OCI-LY1 (cell line): ENCODE measurements at regions not wholly inside any gene's neighbourhood (a gene's known extent, or its start where the extent isn't known, plus 50 kb on each side); places are given as distances from the start of the nearest gene placed in this dataset.

Source experiments
- H2AFZ ChIP-seq: fragments of 200-600 bp; sonication (generic), shearing (Covaris generic); 2 replicates; pipeline ENCODE4 v1.6.0; 2014; ENCODE audit warnings: antibody characterized with exemption, mild to moderate bottlenecking, low read length
- H3F3A ChIP-seq: fragments of 200-600 bp; sonication (generic), shearing (Covaris generic); 2 replicates; pipeline ENCODE4 v1.6.0; 2014; ENCODE audit warnings: mild to moderate bottlenecking, antibody characterized with exemption, low read length, moderate library complexity; ENCODE audit not compliant: insufficient read depth
- H3K27ac ChIP-seq: fragments of 200-600 bp; sonication (generic); 2 replicates; pipeline ENCODE4 v1.5.1; 2014; ENCODE audit warnings: low read length, mixed run types, mild to moderate bottlenecking, low read depth; ENCODE audit not compliant: poor library complexity, severe bottlenecking
- H3K27me3 ChIP-seq: fragments of 200-600 bp; sonication (generic); 2 replicates; pipeline ENCODE4 v1.6.0; 2014; ENCODE audit warnings: antibody characterized with exemption, mild to moderate bottlenecking, low read length, moderate library complexity; ENCODE audit not compliant: insufficient read depth
- H3K36me3 ChIP-seq: fragments of 200-600 bp; sonication (generic); 2 replicates; pipeline ENCODE4 v1.6.1; 2014; ENCODE audit warnings: mild to moderate bottlenecking, antibody characterized with exemption, low read length, moderate library complexity, mixed read lengths; ENCODE audit not compliant: insufficient read depth
- H3K4me1 ChIP-seq: fragments of 200-600 bp; sonication (generic); 2 replicates; pipeline ENCODE4 v1.5.1; 2014; ENCODE audit warnings: mild to moderate bottlenecking, low read length, moderate library complexity; ENCODE audit not compliant: insufficient read depth, severe bottlenecking
- H3K4me2 ChIP-seq: fragments of 200-600 bp; sonication (generic), shearing (Covaris generic); 2 replicates; pipeline ENCODE4 v1.6.1; 2014; ENCODE audit warnings: low read length
- H3K4me3 ChIP-seq: fragments of 200-600 bp; sonication (generic); 2 replicates; pipeline ENCODE4 v1.5.1; 2014; ENCODE audit warnings: low read length, low read depth, mild to moderate bottlenecking, mixed read lengths; ENCODE audit not compliant: poor library complexity, severe bottlenecking
- H3K79me2 ChIP-seq: fragments of 200-600 bp; shearing (Covaris generic); 2 replicates; pipeline ENCODE4 v1.6.1; 2016; ENCODE audit warnings: mixed run types, low read length, mixed read lengths; ENCODE audit not compliant: insufficient read depth
- H3K9ac ChIP-seq: fragments of 200-600 bp; sonication (generic), shearing (Covaris generic); 2 replicates; pipeline ENCODE4 v1.6.1; 2014; ENCODE audit warnings: mild to moderate bottlenecking, low read length, mixed read lengths
- H3K9me2 ChIP-seq: fragments of 200-600 bp; sonication (generic), shearing (Covaris generic); 2 replicates; pipeline ENCODE4 v1.6.1; 2014; ENCODE audit warnings: low read depth, mild to moderate bottlenecking, low read length, mixed read lengths
- H3K9me3 ChIP-seq: fragments of 200-600 bp; shearing (Covaris generic); 2 replicates; pipeline ENCODE4 v1.6.1; 2014; ENCODE audit warnings: low read length, mixed read lengths
- H4K20me1 ChIP-seq: fragments of 200-600 bp; sonication (generic), shearing (Covaris generic); 2 replicates; pipeline ENCODE4 v1.6.0; 2016; ENCODE audit warnings: mild to moderate bottlenecking, low read length; ENCODE audit not compliant: insufficient read depth
- EZH2 ChIP-seq: fragments of 200-600 bp; sonication (generic), shearing (Covaris generic); IDR thresholded peaks from 2 replicates; pipeline ENCODE4 v1.8.0; 2017; ENCODE audit warnings: borderline replicate concordance, mixed run types, mild to moderate bottlenecking, antibody characterized with exemption, low read length, moderate library complexity, mixed read lengths
- TF ChIP-seq, protein P1 (sequence below): fragments of 200-600 bp; sonication (generic), shearing (Covaris generic); IDR thresholded peaks from 2 replicates; pipeline ENCODE4 v1.5.1; 2017; ENCODE audit warnings: mild to moderate bottlenecking, antibody characterized with exemption, low read length, moderate library complexity, mixed read lengths

DNA sequence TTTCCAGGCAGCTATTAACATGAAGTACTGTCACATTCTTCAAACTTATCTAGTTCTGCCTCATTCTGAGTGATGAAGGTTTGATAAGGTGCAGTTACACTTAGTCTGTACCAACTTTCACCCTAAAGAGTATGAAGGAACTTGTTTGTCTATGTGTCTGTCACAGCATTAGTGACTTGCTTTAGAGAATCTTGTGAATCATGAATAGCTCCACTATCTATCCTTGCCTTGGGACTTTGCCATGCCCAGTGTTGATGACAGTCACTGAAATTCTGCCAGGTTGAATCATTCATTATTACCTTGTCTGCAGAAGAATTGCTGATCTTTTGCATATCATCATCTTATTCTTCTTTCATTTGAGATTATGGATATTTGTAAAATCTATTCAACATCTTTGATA lies 50.9 kb upstream of the A1CF start:
- Histone ChIP-seq H3K4me1 (no peaks in the 10 kb centered on the region), H3K4me3 (no peak overlapping the region), H2AFZ (no peak overlapping the region), H3K9me2 (no peaks in the 10 kb centered on the region), H3K9me3 (no peaks in the 10 kb centered on the region), H3K27me3 (no peaks in the 10 kb centered on the region), H3K79me2 (no peaks in the 10 kb centered on the region), H3K27ac (no peak overlapping the region), H4K20me1 (no peaks in the 10 kb centered on the region), H3F3A (no peaks in the 10 kb centered on the region), H3K4me2 (no peak overlapping the region), H3K36me3 (no peaks in the 10 kb centered on the region), H3K9ac (no peak overlapping the region)
- TF ChIP-seq, protein P1, sequence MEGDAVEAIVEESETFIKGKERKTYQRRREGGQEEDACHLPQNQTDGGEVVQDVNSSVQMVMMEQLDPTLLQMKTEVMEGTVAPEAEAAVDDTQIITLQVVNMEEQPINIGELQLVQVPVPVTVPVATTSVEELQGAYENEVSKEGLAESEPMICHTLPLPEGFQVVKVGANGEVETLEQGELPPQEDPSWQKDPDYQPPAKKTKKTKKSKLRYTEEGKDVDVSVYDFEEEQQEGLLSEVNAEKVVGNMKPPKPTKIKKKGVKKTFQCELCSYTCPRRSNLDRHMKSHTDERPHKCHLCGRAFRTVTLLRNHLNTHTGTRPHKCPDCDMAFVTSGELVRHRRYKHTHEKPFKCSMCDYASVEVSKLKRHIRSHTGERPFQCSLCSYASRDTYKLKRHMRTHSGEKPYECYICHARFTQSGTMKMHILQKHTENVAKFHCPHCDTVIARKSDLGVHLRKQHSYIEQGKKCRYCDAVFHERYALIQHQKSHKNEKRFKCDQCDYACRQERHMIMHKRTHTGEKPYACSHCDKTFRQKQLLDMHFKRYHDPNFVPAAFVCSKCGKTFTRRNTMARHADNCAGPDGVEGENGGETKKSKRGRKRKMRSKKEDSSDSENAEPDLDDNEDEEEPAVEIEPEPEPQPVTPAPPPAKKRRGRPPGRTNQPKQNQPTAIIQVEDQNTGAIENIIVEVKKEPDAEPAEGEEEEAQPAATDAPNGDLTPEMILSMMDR = no peak
- TF ChIP-seq EZH2 = no peak

DNA sequence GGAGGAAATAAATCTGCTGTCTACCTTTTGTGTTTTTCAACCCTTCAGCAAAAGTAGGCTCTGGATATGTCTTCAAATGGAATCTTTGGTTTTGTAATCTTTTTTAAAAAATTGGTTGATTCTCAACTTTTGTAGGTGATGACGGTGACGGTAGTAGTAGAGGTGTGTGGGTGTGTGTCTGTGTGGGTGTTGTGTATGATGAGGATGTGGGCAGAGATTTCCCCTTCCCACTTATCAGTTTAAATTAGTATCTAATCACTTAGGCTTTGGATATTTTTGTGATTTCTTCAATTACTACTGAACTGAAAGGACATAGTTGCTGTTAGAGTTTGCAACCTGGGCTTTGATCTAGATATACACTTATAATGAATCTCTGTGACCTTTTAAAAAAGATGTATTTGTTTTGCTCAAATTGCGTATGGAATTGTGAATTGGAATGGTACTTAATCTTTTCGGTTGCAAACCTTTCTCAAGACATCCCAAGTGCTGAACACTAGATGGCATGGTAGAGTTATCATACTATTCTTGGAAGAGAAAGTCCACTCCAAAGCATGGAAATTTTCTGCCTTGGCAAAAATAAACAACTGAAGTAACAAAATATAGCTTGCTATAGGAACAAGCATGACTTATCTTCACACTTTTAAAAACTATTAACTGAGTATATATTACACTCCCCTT lies 51.9 kb upstream of the A1CF start:
- no peak overlapping the region for H3K27ac ChIP-seq
- no peaks in the 10 kb centered on the region for H3K9me3 ChIP-seq
- H3K4me2 ChIP-seq = no peak overlapping the region
- H3K79me2 ChIP-seq = no peaks in the 10 kb centered on the region
- no peak overlapping the region for H2AFZ ChIP-seq
- no peak overlapping the region for H3K9ac ChIP-seq
- no peaks in the 10 kb centered on the region for H3K4me1 ChIP-seq
- no peaks in the 10 kb centered on the region for H3K9me2 ChIP-seq
- no peaks in the 10 kb centered on the region for H3F3A ChIP-seq
- H4K20me1 ChIP-seq = no peaks in the 10 kb centered on the region
- no peaks in the 10 kb centered on the region for H3K27me3 ChIP-seq
- no peak for TF ChIP-seq EZH2
- TF ChIP-seq, protein P1 = peak; percentile 40; the same call in 1 of the 2 replicates
- H3K36me3 ChIP-seq = no peaks in the 10 kb centered on the region
- no peak overlapping the region for H3K4me3 ChIP-seq

DNA sequence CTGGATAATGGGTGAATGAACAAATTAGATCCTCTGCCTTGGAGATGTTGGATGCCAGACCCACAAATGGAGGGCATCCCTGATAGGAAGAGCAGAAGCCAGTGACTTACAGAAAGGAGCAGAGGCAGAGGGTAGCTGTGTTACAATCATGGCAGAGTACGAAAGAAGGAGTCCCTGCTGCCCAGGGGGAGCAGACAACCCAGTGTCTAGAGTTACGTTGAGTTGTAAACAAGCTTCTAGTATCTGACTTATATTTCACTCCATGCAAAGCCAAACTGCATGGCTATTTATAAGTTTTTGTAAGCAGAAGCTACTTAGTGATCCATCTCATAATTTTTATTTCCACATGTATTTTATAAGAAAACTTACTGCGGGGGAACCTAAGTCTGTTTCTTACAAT lies 56.2 kb upstream of the A1CF start:
- no peaks in the 10 kb centered on the region for H3K4me1 ChIP-seq
- TF ChIP-seq, protein P1 = no peak
- no peak for TF ChIP-seq EZH2
- no peaks in the 10 kb centered on the region for H3K9me3 ChIP-seq
- H3K79me2 ChIP-seq = no peaks in the 10 kb centered on the region
- H3F3A ChIP-seq = no peaks in the 10 kb centered on the region
- H3K9me2 ChIP-seq = no peaks in the 10 kb centered on the region
- H3K27ac ChIP-seq = no peak overlapping the region
- H3K9ac ChIP-seq = no peak overlapping the region
- no peak overlapping the region for H3K4me2 ChIP-seq
- H3K27me3 ChIP-seq = no peaks in the 10 kb centered on the region
- H4K20me1 ChIP-seq = no peaks in the 10 kb centered on the region
- no peak overlapping the region for H3K4me3 ChIP-seq
- H3K36me3 ChIP-seq = no peaks in the 10 kb centered on the region
- no peak overlapping the region for H2AFZ ChIP-seq
